ENCODE measurements at regions not wholly inside any gene's neighbourhood (a gene's known extent, or its start where the extent isn't known, plus 50 kb on each side); places are given as distances from the start of the nearest gene placed in this dataset.

- Histone ChIP-seq H3K27me3 (ENCODE audit: control insufficient read depth in 2 of 2, insufficient read depth in 2 of 2, low read length in 2 of 2) (no peaks in the 10 kb centered on the region), H3K9me3 (replicated peaks; ENCODE audit: control insufficient read depth, insufficient read depth, low read length) (no peaks in the 10 kb centered on the region), H3K9ac (replicated peaks; ENCODE audit: extremely low read depth, insufficient read depth, low read length) (no peak overlapping the region), H3K79me2 (ENCODE audit: control insufficient read depth, insufficient read depth, low read length) (no peaks in the 10 kb centered on the region), H3K4me1 (ENCODE audit: control insufficient read depth, extremely low read depth, insufficient read depth, low read length) (no peaks in the 10 kb centered on the region), H3K4me2 (ENCODE audit: insufficient read depth, low read length) (no peak overlapping the region), H3K36me3 (ENCODE audit: control insufficient read depth in 2 of 2, extremely low read depth in 1 of 2, insufficient read depth in 2 of 2, low read length in 2 of 2) (no peaks in the 10 kb centered on the region), H3K27ac (ENCODE audit: insufficient read depth, low read depth, low read length) (no peak overlapping the region), H3K9me1 (replicated peaks; ENCODE audit: control insufficient read depth, extremely low read depth, insufficient read depth, low read length) (no peaks in the 10 kb centered on the region), H2AFZ (ENCODE audit: low read depth, low read length) (no peak overlapping the region), H4K20me1 (replicated peaks; ENCODE audit: control insufficient read depth, extremely low read depth, insufficient read depth, low read length) (no peaks in the 10 kb centered on the region), H3K4me3 (replicated peaks in 1 of 3; ENCODE audit: insufficient read depth in 1 of 3, low read depth in 1 of 3, low read length in 3 of 3) (no peak overlapping the region)
- no TSS peak for BruUV-seq (replicated peaks)
- no peak for FAIRE-seq
- TF ChIP-seq MYC (IDR thresholded peaks at IDR 0.05; ENCODE audit: low read depth, low read length) (no peak), CTCF (IDR thresholded peaks at IDR 0.05; ENCODE audit: extremely low read depth in 1 of 2, insufficient read depth in 1 of 2, low read depth in 1 of 2, low read length in 2 of 2) (no peak), FOS (IDR thresholded peaks at IDR 0.05; ENCODE audit: borderline replicate concordance, insufficient read depth, low read length) (no peak), MAX (IDR thresholded peaks at IDR 0.05; ENCODE audit: insufficient read depth, insufficient read length) (no peak), POLR2A (IDR thresholded peaks at IDR 0.05; ENCODE audit: low read depth, low read length) (no peak), EZH2 (IDR thresholded peaks at IDR 0.05; ENCODE audit: borderline replicate concordance, low read depth, low read length, severe bottlenecking) (no peak), JUN (IDR thresholded peaks at IDR 0.05; ENCODE audit: borderline replicate concordance, insufficient read depth, insufficient read length, low read depth) (no peak), POLR2AphosphoS5 (IDR thresholded peaks at IDR 0.05; ENCODE audit: insufficient read depth, low read depth, low read length) (no peak), GATA2 (IDR thresholded peaks at IDR 0.05; ENCODE audit: insufficient read depth, insufficient read length, low read depth, low read length) (no peak)
- ChIA-PET CTCF (interaction anchor here (2.6 kb wide), 1 partner anchor 9 kb away, joined by 6 read pairs; no protein-coding TSS in a partner anchor), POLR2A (no interaction called here)
- intact Hi-C loops (cut with micrococcal nuclease), result no loop called here
- no peak for DNase-seq (ENCODE audit: low read depth, low spot score)
- dilution Hi-C loops (cut with MboI; ENCODE audit: extremely low pct_ligation_motif_present, low sequenced_read_pairs), result no loop called here
Measured at GRCh38 chr3:130576375-130577266, 59.6 kb downstream of the COL6A6 start.
